ENCODE measurements at regions not wholly inside any gene's neighbourhood (a gene's known extent, or its start where the extent isn't known, plus 50 kb on each side); places are given as distances from the start of the nearest gene placed in this dataset.

GRCh38 chr20:53838311-53838868 lies 232.0 kb downstream of the BCAS1 start:
- no peak for TF ChIP-seq CTCF (IDR thresholded peaks at IDR 0.05)
- TF ChIP-seq POLR2A (IDR thresholded peaks at IDR 0.05): no peak
